Heart right ventricle (tissue), 16 donors: ENCODE measurements at regions not wholly inside any gene's neighbourhood (a gene's known extent, or its start where the extent isn't known, plus 50 kb on each side); places are given as distances from the start of the nearest gene placed in this dataset.

ENCODE experiments used
- ATAC-seq, 8 donors: fragments of 200-7000 bp; cut with Tn5 transposase; one replicate each; pipeline ENCODE4 v1.9.1; 2020; ENCODE audit warnings: mild to moderate bottlenecking in 8 of 8, moderate library complexity in 8 of 8, moderate number of reproducible peaks in 1 of 8
- DNase-seq, 2 donors: peaks; one replicate each; pipeline ENCODE4 v3.0.0-alpha.2; 2020
- H3K27ac ChIP-seq, 10 donors: fragments of 200-600 bp; sonication (generic) in 2 of 10; one replicate each; pipeline versions ENCODE4 v1.5.0 to v1.8.0; 2020 to 2022; ENCODE audit warnings: mild to moderate bottlenecking in 3 of 10
- H3K27me3 ChIP-seq, 7 donors: fragments of 200-600 bp; one replicate each; pipeline ENCODE4 v1.8.0; 2021 to 2022; ENCODE audit warnings: mild to moderate bottlenecking in 2 of 7
- H3K36me3 ChIP-seq, 9 donors: fragments of 200-600 bp; sonication (generic) in 1 of 9; one replicate each; pipeline versions ENCODE4 v1.5.0 to v1.8.0; 2020 to 2022; ENCODE audit warnings: mild to moderate bottlenecking in 2 of 9
- H3K4me1 ChIP-seq, 9 donors: fragments of 200-600 bp; sonication (generic) in 1 of 9; one replicate each; pipeline versions ENCODE4 v1.5.0 to v1.8.0; 2020 to 2022; ENCODE audit warnings: mild to moderate bottlenecking in 4 of 9
- H3K4me3 ChIP-seq, 10 donors: fragments of 200-600 bp; sonication (generic) in 2 of 10; one replicate each; pipeline versions ENCODE4 v1.5.0 to v1.8.0; 2020 to 2022; ENCODE audit warnings: mild to moderate bottlenecking in 7 of 10, moderate library complexity in 2 of 10
- H3K9me3 ChIP-seq, 11 donors: fragments of 200-600 bp in 10 of 11; sonication (generic) in 2 of 11; one replicate each; pipeline versions ENCODE4 v1.5.0 to v1.8.0; 2013 to 2022; ENCODE audit warnings: mild to moderate bottlenecking in 2 of 11, control low read depth in 1 of 11, moderate library complexity in 1 of 11
- CTCF ChIP-seq, 9 donors: fragments of 200-600 bp; sonication (generic) in 2 of 9; IDR thresholded peaks; one replicate each; pipeline versions ENCODE4 v1.5.0 to v1.8.0; 2021 to 2022; ENCODE audit warnings: antibody characterized with exemption in 9 of 9, mild to moderate bottlenecking in 5 of 9, moderate library complexity in 1 of 9
- WGBS, 2 donors: extraction: QIAGEN DNeasy Blood & Tissue Kit; methylation state at CpG; one replicate each; pipeline ENCODE4 v1.1.7; 2013; ENCODE audit warnings: inconsistent platforms in 1 of 2; 5-methylcytosine and 5-hydroxymethylcytosine counted together
- intact Hi-C, 10 donors: fragments of 100-400 bp; cut with DNase I; formaldehyde crosslinking; loops; one replicate each; pipeline versions ENCODE4 v1.11.1 to v1.14.2; 2022
- donor health status: Arrhythmogenic right ventricular cardiomyopathy.
- donor health status: ischemic (EF 13 %, LVEDD 7.1; RV severe dilation, severe dysfunction).
- donor health status: healthy with polysubstance abuse.
- donor health status: DM: no; HTN: yes; CAD: no.
- donor health status: DM: no; HTN: no; CAD: no.
- donor health status: ischemic (EF 25% LVEDD 6.9; RV normal size, moderate dysfunction).
- donor health status: ischemic (EF 25% LVEDD 5.7; RV mildly dilated, moderate dysfunction).
- donor health status: healthy.
- donor health status: DM: yes; HTN: yes; CAD: no.
- donor health status: Ischemic cardiomyopathy.
- donor health status: ischemic (EF 35%, LVEDD 5.7; RV mildly dilated, moderate dysfunction).
- donor health status: nonischemic (EF 11% LVEDD 7.7; RV severe dilation, severe dysfunction).
- donor health status: DM: yes; HTN: yes; CAD: no.
- donor health status: PGD.
- donor health status: ischemic (EF 29% LVEDD 5.4; RV normal size, mild dysfunction).
- donor health status: nonischemic (EF 23%, LVEDD 6.1; RV moderate dilation, normal function).

GRCh38 chr6:135672256-135672655 lies 174.7 kb upstream of the AHI1 start:
- no peak for DNase-seq
- Histone ChIP-seq H3K27ac (no peak overlapping the region), H3K27me3 (no peaks in the 10 kb centered on the region), H3K4me1 (peaks cover 0 to 7% (median 0%) of the 10 kb centered on the region in 9 donors), H3K4me3 (no peak overlapping the region), H3K9me3 (peaks cover 0 to 5% (median 0%) of the 10 kb centered on the region in 11 donors), H3K36me3 (no peaks in the 10 kb centered on the region)
- intact Hi-C loops: loop anchor here in 2 of 10 donors (10.0 kb wide), 1 partner anchor 553 kb away; no protein-coding TSS in a partner anchor
- WGBS, 2 donors: 95 to 96% methylated on average over 6 of the region's 6 CpGs
- TF ChIP-seq CTCF (IDR thresholded peaks at IDR 0.05): no peak
- ATAC-seq: no peak

- 75 to 82% methylated on average over 11 of the region's 11 CpGs for WGBS, 2 donors
- Histone ChIP-seq H3K9me3 (peaks cover 0 to 5% (median 0%) of the 10 kb centered on the region in 11 donors), H3K4me3 (no peak overlapping the region), H3K36me3 (no peaks in the 10 kb centered on the region), H3K27me3 (no peaks in the 10 kb centered on the region), H3K27ac (no peak overlapping the region), H3K4me1 (no peaks in the 10 kb centered on the region)
- DNase-seq (no peak), ATAC-seq (no peak)
- no peak for TF ChIP-seq CTCF (IDR thresholded peaks at IDR 0.05)
- intact Hi-C loops: loop anchor here in 2 of 10 donors (10.0 kb wide), 1 partner anchor 551 kb away; no protein-coding TSS in a partner anchor
Observed at GRCh38 chr6:135673501-135674309, 176.2 kb upstream of the AHI1 start.

DNA sequence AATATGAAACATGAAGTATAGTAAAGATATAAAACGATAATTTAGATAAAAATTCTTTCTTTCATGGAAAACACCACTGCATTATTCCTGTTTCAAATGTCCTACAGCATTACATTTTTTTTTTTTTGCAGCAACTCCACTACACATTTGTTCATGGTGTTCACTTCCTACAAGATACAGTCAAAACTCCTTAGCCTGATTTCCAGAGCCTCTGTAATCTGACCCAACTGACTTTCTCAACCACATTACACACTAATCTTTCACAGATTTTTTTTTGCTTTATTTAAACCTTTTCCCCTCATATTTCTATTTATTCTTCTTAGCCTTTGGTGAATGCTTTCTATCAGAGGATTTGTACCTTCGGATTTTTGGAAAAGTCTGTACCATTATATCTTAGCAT lies 176.5 kb upstream of the PDE7B start:
- intact Hi-C loops: loop anchor here in 2 of 10 donors (10.0 kb wide), 1 partner anchor 550 kb away; no protein-coding TSS in a partner anchor
- H3K36me3 ChIP-seq: no peaks in the 10 kb centered on the region
- no peak overlapping the region for H3K27ac ChIP-seq
- H3K27me3 ChIP-seq: no peaks in the 10 kb centered on the region
- peaks cover 0 to 5% (median 0%) of the 10 kb centered on the region in 11 donors for H3K9me3 ChIP-seq
- DNase-seq (no peak), ATAC-seq (no peak)
- no peak overlapping the region for H3K4me3 ChIP-seq
- no peaks in the 10 kb centered on the region for H3K4me1 ChIP-seq
- TF ChIP-seq CTCF (IDR thresholded peaks at IDR 0.05): no peak
- 90 to 91% methylated on average over 2 of the region's 2 CpGs for WGBS, 2 donors

DNA sequence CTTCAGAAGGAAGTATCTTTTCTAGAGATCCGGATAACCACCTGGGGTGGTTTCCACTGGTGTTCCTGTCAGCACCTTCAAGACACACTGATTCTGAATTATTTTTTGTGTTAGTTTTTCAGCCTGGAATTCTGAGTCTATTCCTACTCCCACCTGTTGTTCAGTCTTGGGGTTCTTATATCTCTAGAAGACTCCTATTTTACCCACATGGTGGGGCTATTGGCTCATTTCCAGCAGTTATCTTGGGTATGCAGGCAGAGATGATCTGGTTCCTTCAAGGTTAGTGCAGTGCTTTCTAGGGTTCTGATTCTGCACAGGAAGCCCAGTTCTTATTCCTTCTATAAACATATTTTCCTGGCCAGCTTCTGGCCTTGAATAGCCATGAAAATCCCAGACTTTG lies 175.6 kb upstream of the PDE7B start:
- intact Hi-C loops: loop anchor here in 2 of 10 donors (10.0 kb wide), 1 partner anchor 549 kb away; no protein-coding TSS in a partner anchor
- DNase-seq: no peak
- 41 to 47% methylated on average over 1 of the region's 1 CpG for WGBS, 2 donors
- no peak for ATAC-seq
- Histone ChIP-seq H3K27ac (no peak overlapping the region), H3K4me3 (no peak overlapping the region), H3K27me3 (no peaks in the 10 kb centered on the region), H3K36me3 (no peaks in the 10 kb centered on the region), H3K4me1 (no peaks in the 10 kb centered on the region), H3K9me3 (peaks cover 0 to 5% (median 0%) of the 10 kb centered on the region in 11 donors)
- TF ChIP-seq CTCF (IDR thresholded peaks at IDR 0.05): peak in 3 of 9 donors; percentile 29 to 44 (median 37)
